Activated CD4-positive, alpha-beta T cell treated with anti-CD3 and anti-CD28 coated beads for 1 hour (primary cell): ENCODE measurements at regions not wholly inside any gene's neighbourhood (a gene's known extent, or its start where the extent isn't known, plus 50 kb on each side); places are given as distances from the start of the nearest gene placed in this dataset.
"Not testable (repeated sequence)": the region's sequence is repeated elsewhere in the genome, so short reads cannot be mapped to it uniquely, and the experiment has no call there.

Experiments
- DNase-seq: peaks from one replicate; pipeline ENCODE4 v3.0.0-alpha.2; 2020

GRCh38 chr5:68679041-68679440, 414.8 kb upstream of the SLC30A5 start:
- DNase-seq = no peak

- no peak for DNase-seq
Measured at GRCh38 chr5:68680366-68680765, 413.4 kb upstream of the SLC30A5 start.

- no peak for DNase-seq
Measured at GRCh38 chr5:68681929-68682328, 411.9 kb upstream of the SLC30A5 start.

- no peak for DNase-seq
Measured at GRCh38 chr5:68682400-68683160, 411.2 kb upstream of the SLC30A5 start.

GRCh38 chr5:68683632-68684036, 410.2 kb upstream of the SLC30A5 start:
- DNase-seq = no peak

GRCh38 chr5:68685863-68686262, 408.0 kb upstream of the SLC30A5 start:
- no peak for DNase-seq

GRCh38 chr5:68688547-68688946, 405.3 kb upstream of the SLC30A5 start:
- no peak for DNase-seq

GRCh38 chr5:68689010-68689409, 404.8 kb upstream of the SLC30A5 start:
- DNase-seq = no peak

- DNase-seq = not testable (repeated sequence)
Measured at GRCh38 chr5:68691874-68692273, 401.9 kb upstream of the SLC30A5 start.

- no peak for DNase-seq
Measured at GRCh38 chr5:68698025-68698940, 395.5 kb upstream of the SLC30A5 start.

- no peak for DNase-seq
Measured at GRCh38 chr5:68699966-68700365, 393.8 kb upstream of the SLC30A5 start.

- no peak for DNase-seq
Measured at GRCh38 chr5:68707575-68707974, 386.2 kb upstream of the SLC30A5 start.

- no peak for DNase-seq
Measured at GRCh38 chr5:68708156-68708841, 385.5 kb upstream of the SLC30A5 start.

GRCh38 chr5:68708842-68709170, 385.0 kb upstream of the SLC30A5 start:
- DNase-seq = no peak

- DNase-seq = no peak
Measured at GRCh38 chr5:68709239-68709638, 384.6 kb upstream of the SLC30A5 start.

GRCh38 chr5:68710514-68710913, 383.3 kb upstream of the SLC30A5 start:
- no peak for DNase-seq

- no peak for DNase-seq
Measured at GRCh38 chr5:68711293-68712200, 382.3 kb upstream of the SLC30A5 start.

GRCh38 chr5:68714810-68715209, 379.0 kb upstream of the SLC30A5 start:
- DNase-seq = no peak

GRCh38 chr5:68720884-68721610, 372.8 kb upstream of the SLC30A5 start:
- no peak for DNase-seq

- DNase-seq = no peak
Measured at GRCh38 chr5:68722357-68722756, 371.5 kb upstream of the SLC30A5 start.

GRCh38 chr5:68725905-68726683, 367.7 kb upstream of the SLC30A5 start:
- DNase-seq = no peak
